ENCODE measurements at regions not wholly inside any gene's neighbourhood (a gene's known extent, or its start where the extent isn't known, plus 50 kb on each side); places are given as distances from the start of the nearest gene placed in this dataset.

DNA sequence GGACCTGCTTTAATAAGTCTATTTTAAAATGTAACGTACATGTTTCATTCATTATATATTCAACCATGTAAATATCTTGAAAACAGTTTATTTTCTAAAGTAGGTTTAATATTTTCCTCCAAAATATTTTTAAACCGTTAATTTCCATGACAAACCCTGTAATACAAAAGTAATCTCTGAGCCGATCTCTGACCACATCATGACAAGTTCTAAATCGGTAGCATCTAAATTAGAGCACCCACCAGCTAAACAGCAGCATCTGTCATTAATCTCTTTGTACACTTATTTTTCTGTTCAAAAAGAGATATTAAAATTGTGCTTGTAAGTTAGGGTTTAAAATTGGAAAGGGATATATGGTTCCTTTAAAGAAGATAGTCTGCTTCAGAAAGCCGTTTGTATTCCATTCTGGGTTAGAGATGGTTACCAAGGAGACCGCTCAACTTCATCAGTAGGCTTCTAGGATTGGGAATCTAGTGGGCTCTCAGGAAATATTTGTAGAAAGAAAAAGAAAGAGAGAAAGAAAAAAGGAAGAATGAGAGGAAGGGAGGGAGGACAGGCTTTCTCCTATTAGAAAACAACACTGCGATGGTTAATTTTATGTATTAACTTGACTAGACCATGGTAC lies 232.5 kb upstream of the FOXN3 start:
- TF ChIP-seq POLR2A (IDR thresholded peaks at IDR 0.05): no peak
- TF ChIP-seq, protein P1, sequence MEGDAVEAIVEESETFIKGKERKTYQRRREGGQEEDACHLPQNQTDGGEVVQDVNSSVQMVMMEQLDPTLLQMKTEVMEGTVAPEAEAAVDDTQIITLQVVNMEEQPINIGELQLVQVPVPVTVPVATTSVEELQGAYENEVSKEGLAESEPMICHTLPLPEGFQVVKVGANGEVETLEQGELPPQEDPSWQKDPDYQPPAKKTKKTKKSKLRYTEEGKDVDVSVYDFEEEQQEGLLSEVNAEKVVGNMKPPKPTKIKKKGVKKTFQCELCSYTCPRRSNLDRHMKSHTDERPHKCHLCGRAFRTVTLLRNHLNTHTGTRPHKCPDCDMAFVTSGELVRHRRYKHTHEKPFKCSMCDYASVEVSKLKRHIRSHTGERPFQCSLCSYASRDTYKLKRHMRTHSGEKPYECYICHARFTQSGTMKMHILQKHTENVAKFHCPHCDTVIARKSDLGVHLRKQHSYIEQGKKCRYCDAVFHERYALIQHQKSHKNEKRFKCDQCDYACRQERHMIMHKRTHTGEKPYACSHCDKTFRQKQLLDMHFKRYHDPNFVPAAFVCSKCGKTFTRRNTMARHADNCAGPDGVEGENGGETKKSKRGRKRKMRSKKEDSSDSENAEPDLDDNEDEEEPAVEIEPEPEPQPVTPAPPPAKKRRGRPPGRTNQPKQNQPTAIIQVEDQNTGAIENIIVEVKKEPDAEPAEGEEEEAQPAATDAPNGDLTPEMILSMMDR (IDR thresholded peaks at IDR 0.05): no peak

Data from right lobe of liver (tissue), 4 donors.